ENCODE measurements at regions not wholly inside any gene's neighbourhood (a gene's known extent, or its start where the extent isn't known, plus 50 kb on each side); places are given as distances from the start of the nearest gene placed in this dataset.

DNA sequence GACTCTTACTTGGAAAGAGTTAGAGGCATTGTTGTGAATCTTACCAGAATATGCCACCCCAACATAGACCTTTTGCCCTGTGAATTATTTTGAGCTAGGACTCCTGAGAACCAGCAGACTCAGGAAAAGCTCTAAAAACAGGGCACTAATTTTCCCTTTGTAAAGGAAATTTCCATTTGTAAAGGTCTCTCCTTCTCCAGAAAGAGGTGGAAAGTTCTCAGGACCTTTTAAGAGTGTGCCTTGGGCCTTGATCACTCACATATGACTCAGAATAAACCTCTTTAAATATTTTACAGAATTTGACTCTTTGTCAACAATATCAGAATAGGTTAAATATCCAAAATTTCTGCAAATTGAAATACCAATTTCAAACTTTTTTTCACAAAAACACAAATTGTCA is 721.8 kb upstream of the NCAM2 start:
- Histone ChIP-seq H2AFZ (ENCODE audit: low read depth, low read length) (0 out of 2 replicates have a peak overlapping the region, but pooled peaks have one; percentile 20), H3K9me3 (replicated peaks; ENCODE audit: control insufficient read depth, insufficient read depth, low read depth, low read length) (no peaks in the 10 kb centered on the region), H3K4me1 (replicated peaks in 1 of 2; ENCODE audit: control insufficient read depth in 2 of 2, insufficient read depth in 2 of 2, low read length in 2 of 2) (peaks cover 0 to 7% of the 10 kb centered on the region in 2 experiments; a peak in 3 of 5 replicates), H3K79me2 (ENCODE audit: control insufficient read depth, insufficient read depth, low read length) (no peaks in the 10 kb centered on the region), H3K4me3 (no peak overlapping the region), H3K4me2 (ENCODE audit: insufficient read depth, low read length) (no peak overlapping the region), H4K20me1 (replicated peaks; ENCODE audit: control insufficient read depth, insufficient read depth, low read length) (no peaks in the 10 kb centered on the region), H3K9me1 (ENCODE audit: control insufficient read depth, insufficient read depth, low read length) (no peaks in the 10 kb centered on the region), H3K36me3 (ENCODE audit: control insufficient read depth, insufficient read depth, low read length) (no peaks in the 10 kb centered on the region), H3K27ac (ENCODE audit: extremely low read depth, low read depth, low read length) (no peak overlapping the region), H3K27me3 (ENCODE audit: control insufficient read depth in 2 of 2, insufficient read depth in 2 of 2, low read length in 2 of 2) (no peaks in the 10 kb centered on the region), H3K9ac (ENCODE audit: insufficient read depth in 1 of 2, low read depth in 2 of 2, low read length in 2 of 2) (no peak overlapping the region)
- ChIA-PET POLR2A (no interaction called here), CTCF (ENCODE audit: low intra/inter-chr PET ratio) (no interaction called here)
- FAIRE-seq (no peak), ATAC-seq (no peak), DNase-seq (ENCODE audit: extremely low read depth in 1 of 4, low spot score in 3 of 4) (no peak)
- in situ Hi-C loops (cut with MboI) = no loop called here
- no TSS peak for BruUV-seq (replicated peaks)
- intact Hi-C loops (cut with micrococcal nuclease) = no loop called here
- no peak for TF ChIP-seq ILF3 (IDR thresholded peaks at IDR 0.05; ENCODE audit: borderline replicate concordance)
- TF ChIP-seq, protein P1, sequence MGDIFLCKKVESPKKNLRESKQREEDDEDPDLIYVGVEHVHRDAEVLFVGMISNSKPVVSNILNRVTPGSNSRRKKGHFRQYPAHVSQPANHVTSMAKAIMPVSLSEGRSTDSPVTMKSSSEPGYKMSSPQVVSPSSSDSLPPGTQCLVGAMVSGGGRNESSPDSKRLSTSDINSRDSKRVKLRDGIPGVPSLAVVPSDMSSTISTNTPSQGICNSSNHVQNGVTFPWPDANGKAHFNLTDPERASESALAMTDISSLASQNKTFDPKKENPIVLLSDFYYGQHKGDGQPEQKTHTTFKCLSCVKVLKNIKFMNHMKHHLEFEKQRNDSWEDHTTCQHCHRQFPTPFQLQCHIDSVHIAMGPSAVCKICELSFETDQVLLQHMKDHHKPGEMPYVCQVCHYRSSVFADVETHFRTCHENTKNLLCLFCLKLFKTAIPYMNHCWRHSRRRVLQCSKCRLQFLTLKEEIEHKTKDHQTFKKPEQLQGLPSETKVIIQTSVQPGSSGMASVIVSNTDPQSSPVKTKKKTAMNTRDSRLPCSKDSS (IDR thresholded peaks at IDR 0.05; ENCODE audit: low read depth, partially characterized antibody) = no peak
- TF ChIP-seq, protein P2, sequence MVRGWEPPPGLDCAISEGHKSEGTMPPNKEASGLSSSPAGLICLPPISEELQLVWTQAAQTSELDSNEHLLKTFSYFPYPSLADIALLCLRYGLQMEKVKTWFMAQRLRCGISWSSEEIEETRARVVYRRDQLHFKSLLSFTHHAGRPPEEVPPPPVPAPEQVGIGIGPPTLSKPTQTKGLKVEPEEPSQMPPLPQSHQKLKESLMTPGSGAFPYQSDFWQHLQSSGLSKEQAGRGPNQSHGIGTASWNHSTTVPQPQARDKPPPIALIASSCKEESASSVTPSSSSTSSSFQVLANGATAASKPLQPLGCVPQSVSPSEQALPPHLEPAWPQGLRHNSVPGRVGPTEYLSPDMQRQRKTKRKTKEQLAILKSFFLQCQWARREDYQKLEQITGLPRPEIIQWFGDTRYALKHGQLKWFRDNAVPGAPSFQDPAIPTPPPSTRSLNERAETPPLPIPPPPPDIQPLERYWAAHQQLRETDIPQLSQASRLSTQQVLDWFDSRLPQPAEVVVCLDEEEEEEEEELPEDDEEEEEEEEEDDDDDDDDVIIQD (CRISPR knock-in tag; IDR thresholded peaks at IDR 0.05) = no peak
- TF ChIP-seq CBX5 (IDR thresholded peaks at IDR 0.05; ENCODE audit: borderline replicate concordance, low read depth) = no peak
- no peak for TF ChIP-seq KAT2B (IDR thresholded peaks at IDR 0.05; ENCODE audit: low read depth, low read length)
- no peak for TF ChIP-seq POLR2AphosphoS5 (IDR thresholded peaks at IDR 0.05; ENCODE audit: control insufficient read depth, insufficient read depth, low read depth, low read length)
- TF ChIP-seq NR1H2 (CRISPR knock-in tag; IDR thresholded peaks at IDR 0.05) = no peak
- TF ChIP-seq, protein P3, sequence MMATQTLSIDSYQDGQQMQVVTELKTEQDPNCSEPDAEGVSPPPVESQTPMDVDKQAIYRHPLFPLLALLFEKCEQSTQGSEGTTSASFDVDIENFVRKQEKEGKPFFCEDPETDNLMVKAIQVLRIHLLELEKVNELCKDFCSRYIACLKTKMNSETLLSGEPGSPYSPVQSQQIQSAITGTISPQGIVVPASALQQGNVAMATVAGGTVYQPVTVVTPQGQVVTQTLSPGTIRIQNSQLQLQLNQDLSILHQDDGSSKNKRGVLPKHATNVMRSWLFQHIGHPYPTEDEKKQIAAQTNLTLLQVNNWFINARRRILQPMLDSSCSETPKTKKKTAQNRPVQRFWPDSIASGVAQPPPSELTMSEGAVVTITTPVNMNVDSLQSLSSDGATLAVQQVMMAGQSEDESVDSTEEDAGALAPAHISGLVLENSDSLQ (IDR thresholded peaks at IDR 0.05) = no peak
- TF ChIP-seq ZNF551 (CRISPR knock-in tag; IDR thresholded peaks at IDR 0.05) = no peak
- TF ChIP-seq, protein P4, sequence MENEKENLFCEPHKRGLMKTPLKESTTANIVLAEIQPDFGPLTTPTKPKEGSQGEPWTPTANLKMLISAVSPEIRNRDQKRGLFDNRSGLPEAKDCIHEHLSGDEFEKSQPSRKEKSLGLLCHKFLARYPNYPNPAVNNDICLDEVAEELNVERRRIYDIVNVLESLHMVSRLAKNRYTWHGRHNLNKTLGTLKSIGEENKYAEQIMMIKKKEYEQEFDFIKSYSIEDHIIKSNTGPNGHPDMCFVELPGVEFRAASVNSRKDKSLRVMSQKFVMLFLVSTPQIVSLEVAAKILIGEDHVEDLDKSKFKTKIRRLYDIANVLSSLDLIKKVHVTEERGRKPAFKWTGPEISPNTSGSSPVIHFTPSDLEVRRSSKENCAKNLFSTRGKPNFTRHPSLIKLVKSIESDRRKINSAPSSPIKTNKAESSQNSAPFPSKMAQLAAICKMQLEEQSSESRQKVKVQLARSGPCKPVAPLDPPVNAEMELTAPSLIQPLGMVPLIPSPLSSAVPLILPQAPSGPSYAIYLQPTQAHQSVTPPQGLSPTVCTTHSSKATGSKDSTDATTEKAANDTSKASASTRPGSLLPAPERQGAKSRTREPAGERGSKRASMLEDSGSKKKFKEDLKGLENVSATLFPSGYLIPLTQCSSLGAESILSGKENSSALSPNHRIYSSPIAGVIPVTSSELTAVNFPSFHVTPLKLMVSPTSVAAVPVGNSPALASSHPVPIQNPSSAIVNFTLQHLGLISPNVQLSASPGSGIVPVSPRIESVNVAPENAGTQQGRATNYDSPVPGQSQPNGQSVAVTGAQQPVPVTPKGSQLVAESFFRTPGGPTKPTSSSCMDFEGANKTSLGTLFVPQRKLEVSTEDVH (IDR thresholded peaks at IDR 0.05; ENCODE audit: low read depth, partially characterized antibody) = no peak
- no peak for TF ChIP-seq PTTG1 (tag; IDR thresholded peaks at IDR 0.05; ENCODE audit: low read depth)
- TF ChIP-seq PHB2 (IDR thresholded peaks at IDR 0.05; ENCODE audit: low read depth) = no peak
- TF ChIP-seq, protein P5, sequence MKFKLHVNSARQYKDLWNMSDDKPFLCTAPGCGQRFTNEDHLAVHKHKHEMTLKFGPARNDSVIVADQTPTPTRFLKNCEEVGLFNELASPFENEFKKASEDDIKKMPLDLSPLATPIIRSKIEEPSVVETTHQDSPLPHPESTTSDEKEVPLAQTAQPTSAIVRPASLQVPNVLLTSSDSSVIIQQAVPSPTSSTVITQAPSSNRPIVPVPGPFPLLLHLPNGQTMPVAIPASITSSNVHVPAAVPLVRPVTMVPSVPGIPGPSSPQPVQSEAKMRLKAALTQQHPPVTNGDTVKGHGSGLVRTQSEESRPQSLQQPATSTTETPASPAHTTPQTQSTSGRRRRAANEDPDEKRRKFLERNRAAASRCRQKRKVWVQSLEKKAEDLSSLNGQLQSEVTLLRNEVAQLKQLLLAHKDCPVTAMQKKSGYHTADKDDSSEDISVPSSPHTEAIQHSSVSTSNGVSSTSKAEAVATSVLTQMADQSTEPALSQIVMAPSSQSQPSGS (CRISPR knock-in tag; IDR thresholded peaks at IDR 0.05) = no peak
- TF ChIP-seq, protein P6, sequence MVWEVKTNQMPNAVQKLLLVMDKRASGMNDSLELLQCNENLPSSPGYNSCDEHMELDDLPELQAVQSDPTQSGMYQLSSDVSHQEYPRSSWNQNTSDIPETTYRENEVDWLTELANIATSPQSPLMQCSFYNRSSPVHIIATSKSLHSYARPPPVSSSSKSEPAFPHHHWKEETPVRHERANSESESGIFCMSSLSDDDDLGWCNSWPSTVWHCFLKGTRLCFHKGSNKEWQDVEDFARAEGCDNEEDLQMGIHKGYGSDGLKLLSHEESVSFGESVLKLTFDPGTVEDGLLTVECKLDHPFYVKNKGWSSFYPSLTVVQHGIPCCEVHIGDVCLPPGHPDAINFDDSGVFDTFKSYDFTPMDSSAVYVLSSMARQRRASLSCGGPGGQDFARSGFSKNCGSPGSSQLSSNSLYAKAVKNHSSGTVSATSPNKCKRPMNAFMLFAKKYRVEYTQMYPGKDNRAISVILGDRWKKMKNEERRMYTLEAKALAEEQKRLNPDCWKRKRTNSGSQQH (CRISPR knock-in tag; IDR thresholded peaks at IDR 0.05) = no peak

Measured in K562 (cell line).